ENCODE measurements at regions not wholly inside any gene's neighbourhood (a gene's known extent, or its start where the extent isn't known, plus 50 kb on each side); places are given as distances from the start of the nearest gene placed in this dataset.

GRCh38 chr6:148222846-148223245, 119.8 kb upstream of the SASH1 start:
- DNase-seq, result no peak

GRCh38 chr6:148223424-148223842, 119.2 kb upstream of the SASH1 start:
- DNase-seq, result no peak

GRCh38 chr6:148225871-148226270, 116.8 kb upstream of the SASH1 start:
- no peak for DNase-seq

- no peak for DNase-seq
These were observed 116.4 kb upstream of the SASH1 start for GRCh38 chr6:148226284-148226683.

- no peak for DNase-seq
These were observed 111.1 kb upstream of the SASH1 start for GRCh38 chr6:148231572-148231971.

- DNase-seq, result no peak
These were observed 107.2 kb upstream of the SASH1 start for GRCh38 chr6:148235446-148235845.

GRCh38 chr6:148238713-148239112, 103.9 kb upstream of the SASH1 start:
- no peak for DNase-seq

GRCh38 chr6:148239215-148239614, 103.4 kb upstream of the SASH1 start:
- no peak for DNase-seq

- no peak for DNase-seq
These were observed 102.7 kb upstream of the SASH1 start for GRCh38 chr6:148239801-148240460.

- no peak for DNase-seq
These were observed 102.2 kb upstream of the SASH1 start for GRCh38 chr6:148240461-148240840.

GRCh38 chr6:148240861-148241477, 101.7 kb upstream of the SASH1 start:
- no peak for DNase-seq

- DNase-seq, result no peak
These were observed 100.5 kb upstream of the SASH1 start for GRCh38 chr6:148242180-148242579.

GRCh38 chr6:148244217-148244935, 98.3 kb upstream of the SASH1 start:
- no peak for DNase-seq

- DNase-seq, result no peak
These were observed 95.1 kb upstream of the SASH1 start for GRCh38 chr6:148247386-148248063.

GRCh38 chr6:148249160-148249559, 93.5 kb upstream of the SASH1 start:
- no peak for DNase-seq

- no peak for DNase-seq
These were observed 92.8 kb upstream of the SASH1 start for GRCh38 chr6:148249679-148250375.

GRCh38 chr6:148250975-148251685, 91.5 kb upstream of the SASH1 start:
- DNase-seq, result peak in 1 of 2 experiments; percentile 9

GRCh38 chr6:148251891-148252290, 90.7 kb upstream of the SASH1 start:
- no peak for DNase-seq

- DNase-seq, result no peak
These were observed 84.8 kb upstream of the SASH1 start for GRCh38 chr6:148257810-148258209.

GRCh38 chr6:148258868-148259267, 83.8 kb upstream of the SASH1 start:
- no peak for DNase-seq

- no peak for DNase-seq
These were observed 81.2 kb upstream of the SASH1 start for GRCh38 chr6:148261470-148261869.

- no peak for DNase-seq
These were observed 79.6 kb upstream of the SASH1 start for GRCh38 chr6:148263010-148263409.

Measured in NCI-H2081 (cell line).